GM19238 (cell line): ENCODE measurements at regions not wholly inside any gene's neighbourhood (a gene's known extent, or its start where the extent isn't known, plus 50 kb on each side); places are given as distances from the start of the nearest gene placed in this dataset.
"Not testable (repeated sequence)": the region's sequence is repeated elsewhere in the genome, so short reads cannot be mapped to it uniquely, and the experiment has no call there.

ENCODE experiments used
- DNase-seq: peaks from one replicate; pipeline ENCODE4 v3.0.0; 2011; ENCODE audit warnings: low spot score; ENCODE audit not compliant: insufficient read length

DNA sequence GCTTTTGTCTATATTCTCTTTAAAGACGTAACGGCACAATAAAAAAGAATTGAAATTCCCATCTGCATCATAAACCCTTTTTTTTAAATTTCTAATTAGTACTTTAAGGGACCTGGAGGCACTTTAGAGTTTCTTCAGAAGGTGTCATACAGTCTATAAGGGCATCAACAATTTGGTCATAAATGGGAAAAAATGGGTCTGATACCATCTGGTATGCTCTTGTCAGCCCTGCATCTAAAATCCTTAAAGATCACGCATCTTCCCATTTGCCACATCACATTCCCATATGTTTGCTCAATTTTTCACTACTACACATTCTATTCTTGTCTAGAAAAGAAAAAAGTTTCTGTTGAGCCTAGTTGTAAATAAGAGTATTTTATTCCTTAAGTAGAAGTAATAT is 53.8 kb downstream of the COX7C start:
- DNase-seq: no peak

DNA sequence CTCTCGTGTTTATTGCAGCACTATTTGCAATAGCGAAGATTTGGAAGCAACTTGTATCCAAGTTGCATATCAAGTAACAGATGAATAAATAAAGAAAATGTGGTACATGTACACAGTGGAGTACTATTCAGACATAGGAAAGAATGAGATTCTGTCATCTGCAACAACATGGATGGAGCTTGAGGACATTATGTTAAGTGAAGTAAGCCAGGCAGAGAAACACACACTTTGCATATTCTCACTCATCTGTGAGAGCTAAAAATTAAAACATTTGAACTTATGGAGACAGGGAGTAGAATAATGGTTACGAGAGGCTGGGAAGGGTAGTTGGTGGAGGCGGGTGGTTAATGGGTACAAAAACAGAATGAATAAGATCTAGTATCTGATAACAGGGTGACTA is 56.3 kb downstream of the COX7C start:
- no peak for DNase-seq

DNA sequence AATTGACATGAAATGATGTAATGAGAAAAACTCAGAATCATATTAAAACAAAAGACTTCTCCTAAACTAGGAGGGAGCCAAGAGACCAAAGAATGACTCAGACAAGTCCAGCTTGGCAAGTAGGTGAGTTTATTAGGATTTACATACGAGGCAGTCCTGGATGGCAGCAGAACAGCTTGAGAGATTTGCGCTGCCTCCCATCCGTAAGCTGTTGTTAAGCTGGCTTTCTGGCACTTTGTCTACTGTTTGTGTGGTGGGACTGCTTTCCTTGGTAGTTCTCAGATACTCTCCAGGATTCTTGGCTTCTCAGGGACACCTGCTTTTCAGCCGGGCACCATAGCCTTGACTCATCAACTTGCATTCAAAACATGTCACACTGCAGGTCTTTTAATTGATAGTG is 57.6 kb downstream of the COX7C start:
- no peak for DNase-seq

- DNase-seq: no peak
These were observed 61.8 kb downstream of the COX7C start for GRCh38 chr5:86679529-86679928.

GRCh38 chr5:86679949-86680348 is 62.2 kb downstream of the COX7C start:
- no peak for DNase-seq

GRCh38 chr5:86684222-86684621 is 66.5 kb downstream of the COX7C start:
- DNase-seq: no peak

DNA sequence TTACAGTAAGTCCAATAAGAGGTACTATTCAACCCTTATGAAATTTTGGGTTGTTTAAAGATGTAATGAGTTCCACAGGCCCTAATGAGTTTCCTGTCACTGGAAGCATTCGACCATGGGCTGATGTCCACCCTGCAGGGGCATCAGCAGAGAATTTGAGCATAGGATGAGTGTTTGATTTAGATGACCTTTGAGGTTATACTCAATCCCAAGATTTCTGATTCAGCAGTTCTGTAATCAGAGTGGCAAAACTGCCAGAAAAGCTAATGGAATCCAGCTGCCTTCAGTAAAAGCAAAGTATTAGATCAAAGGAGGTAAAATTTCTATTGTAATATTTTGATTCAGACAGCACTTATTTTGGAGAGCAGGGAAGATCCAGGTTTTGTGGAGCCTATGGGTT is 68.3 kb downstream of the COX7C start:
- DNase-seq: no peak

DNA sequence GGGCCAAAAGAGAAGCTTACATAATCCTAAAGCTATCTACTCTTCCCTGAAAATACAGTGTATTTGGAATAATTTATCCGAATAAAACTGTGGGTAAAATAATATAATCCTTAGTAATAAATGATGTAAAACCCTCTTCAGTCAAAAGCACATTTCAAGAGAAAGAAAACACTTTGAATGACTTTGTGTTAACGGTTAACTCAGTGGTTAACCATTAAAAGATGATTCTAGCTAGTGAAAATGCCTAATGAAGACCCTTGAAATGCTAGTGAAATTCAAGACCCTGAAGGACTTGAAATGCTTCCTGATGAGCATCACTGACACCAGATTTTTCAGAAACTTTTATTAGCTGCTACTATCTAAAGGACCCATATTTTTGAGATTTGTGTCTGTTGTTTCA is 70.7 kb downstream of the COX7C start:
- no peak for DNase-seq

DNA sequence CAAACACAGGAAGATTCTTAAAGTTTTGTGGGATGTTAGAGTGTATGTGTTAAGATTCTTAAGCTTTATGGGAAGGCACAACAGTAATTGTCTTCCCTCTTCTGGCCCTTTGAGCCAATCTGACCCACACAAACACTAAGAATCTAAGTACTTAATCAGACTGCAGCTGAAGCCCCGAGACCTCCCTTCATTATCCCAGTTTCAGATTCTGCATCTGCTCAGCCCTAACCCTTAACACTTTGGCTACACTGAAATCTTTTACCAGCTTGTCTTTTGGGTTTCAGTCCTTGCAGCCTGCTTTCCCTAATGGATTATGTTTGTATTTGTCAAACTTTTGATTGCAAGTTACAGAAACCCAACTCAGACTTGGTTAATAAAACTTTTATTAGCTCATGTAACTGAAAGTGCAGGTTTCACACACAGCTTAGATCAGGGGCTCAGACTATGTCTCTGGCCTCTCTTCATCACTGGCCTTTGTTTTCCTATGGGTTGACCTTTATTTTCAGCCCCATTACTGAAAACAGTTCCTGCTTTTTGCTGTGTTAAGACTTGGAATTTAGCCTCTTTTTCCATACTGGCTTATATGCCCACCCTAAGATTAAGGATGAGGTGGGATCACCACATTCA is 71.5 kb downstream of the COX7C start:
- DNase-seq: no peak

DNA sequence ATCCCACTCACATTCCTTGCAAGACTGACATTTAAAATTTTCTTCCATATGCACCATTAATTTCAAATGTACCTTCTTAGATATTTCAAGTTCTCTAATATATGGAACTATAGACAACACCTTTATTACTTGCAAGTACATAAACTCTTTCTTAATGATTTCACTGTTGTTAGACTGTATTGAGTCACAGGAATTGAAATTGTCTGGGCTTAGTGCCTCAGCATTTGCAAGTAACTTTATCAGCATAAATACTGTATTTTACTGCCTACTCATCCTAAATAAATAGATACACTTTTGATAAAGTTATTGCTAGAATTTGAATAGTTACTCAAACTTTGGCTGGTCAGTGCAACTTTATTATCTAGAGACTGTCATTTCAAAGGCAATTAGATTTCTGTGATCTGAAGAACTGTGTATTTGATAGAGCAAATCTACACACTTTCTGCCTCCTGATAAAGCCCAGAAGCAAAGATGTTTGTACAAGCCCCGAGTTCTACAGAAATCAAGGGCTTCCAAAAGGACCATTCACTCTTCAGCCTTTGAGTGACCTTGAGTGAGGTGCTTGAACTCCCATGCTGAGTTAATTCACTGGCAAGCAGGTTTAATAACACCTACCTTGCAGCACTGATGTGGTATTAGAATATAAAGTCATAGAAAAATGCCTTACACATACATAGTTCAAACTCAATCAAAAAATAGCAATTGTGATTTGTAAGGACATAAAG is 91.6 kb downstream of the COX7C start:
- DNase-seq: no peak

DNA sequence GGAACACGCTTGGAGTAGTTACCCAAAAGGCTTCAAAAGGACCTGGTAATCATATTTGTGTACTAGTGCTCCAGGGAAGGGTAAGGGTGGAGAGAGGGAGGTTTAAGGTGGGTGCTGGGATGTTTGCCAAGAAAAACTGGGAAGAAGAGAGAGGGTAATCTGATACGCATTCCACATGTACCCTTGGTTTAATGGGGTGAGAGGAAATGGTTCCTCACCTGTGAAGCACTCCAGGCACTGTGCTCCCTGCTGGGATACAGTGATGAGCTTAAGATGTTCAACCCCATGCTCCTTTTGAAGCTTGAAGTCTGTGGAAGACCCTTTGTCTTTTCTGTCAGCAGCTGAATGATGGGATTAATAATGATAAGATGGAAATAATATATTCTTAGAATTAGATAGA is 98.4 kb downstream of the COX7C start:
- DNase-seq: no peak

DNA sequence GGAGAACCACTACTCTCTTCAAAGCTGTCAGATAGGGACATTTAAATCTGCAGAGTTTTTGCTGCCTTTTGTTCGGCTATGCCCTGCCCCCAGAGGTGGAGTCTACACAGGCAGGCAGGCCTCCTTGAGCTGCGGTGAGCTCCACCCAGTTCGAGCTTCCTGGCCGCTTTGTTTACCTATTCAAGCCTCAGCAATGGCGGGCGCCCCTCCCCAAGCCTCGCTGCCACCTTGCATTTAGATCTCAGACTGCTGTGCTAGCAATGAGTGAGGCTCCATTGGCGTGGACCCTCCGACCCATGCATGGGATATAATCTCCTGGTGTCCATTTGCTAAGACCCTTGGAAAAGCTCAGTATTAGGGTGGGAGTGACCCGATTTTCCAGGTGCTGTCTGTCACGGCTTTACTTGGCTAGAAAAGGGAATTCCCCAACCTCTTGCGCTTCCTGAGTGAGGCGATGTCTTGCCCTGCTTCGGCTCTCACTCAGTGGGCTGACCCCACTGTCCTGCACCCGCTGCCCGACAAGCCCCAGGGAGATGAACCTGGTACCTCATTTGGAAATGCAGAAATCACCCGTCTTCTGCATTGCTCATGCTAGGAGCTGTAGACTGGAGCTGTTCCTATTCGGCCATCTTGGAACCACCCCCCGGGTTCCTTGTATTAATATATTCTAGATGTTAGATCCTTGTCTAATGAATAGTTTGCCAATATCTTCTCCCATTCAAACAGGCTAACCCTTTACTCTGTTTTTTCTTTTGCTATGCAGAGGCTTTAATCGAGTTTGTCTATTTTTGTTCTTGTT is 113.8 kb downstream of the COX7C start:
- DNase-seq: not testable (repeated sequence)

DNA sequence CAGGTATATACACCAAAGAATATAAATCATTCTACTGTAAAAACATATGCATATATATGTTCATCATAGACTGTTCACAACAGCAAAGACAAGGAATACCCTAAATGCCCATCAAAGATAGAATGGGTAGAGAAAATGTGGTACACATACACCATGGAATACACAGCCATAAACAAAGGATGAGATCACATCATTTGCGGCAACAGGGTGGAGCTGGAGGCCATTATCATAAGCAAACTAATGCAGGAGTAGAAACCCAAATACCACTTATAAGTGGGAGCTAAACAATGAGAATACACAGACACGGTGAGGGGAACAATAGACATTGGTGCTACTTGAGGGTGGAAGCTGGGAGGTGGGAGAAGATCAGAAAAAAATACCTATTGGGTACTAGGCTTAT is 117.6 kb downstream of the COX7C start:
- no peak for DNase-seq

DNA sequence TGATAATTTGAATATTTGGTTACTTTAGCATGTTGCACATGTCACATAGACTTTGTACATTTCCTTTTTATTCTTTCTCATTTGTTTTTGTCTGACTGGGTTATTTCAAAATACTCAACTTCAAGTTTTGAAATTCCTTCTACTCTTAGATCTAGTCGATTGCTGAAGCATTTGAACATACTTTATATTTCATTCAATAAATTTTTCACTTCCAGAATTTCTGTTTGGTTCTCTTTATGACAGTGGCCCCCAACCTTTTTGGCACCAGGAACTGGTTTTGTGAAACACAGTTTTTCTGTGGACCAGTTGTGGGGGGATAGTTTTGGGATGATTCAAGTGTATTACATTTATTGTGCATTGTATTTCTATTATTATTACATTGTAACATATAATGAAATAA is 119.8 kb downstream of the COX7C start:
- no peak for DNase-seq

- DNase-seq: no peak
These were observed 130.9 kb downstream of the COX7C start for GRCh38 chr5:86748538-86749105.

- DNase-seq: no peak
These were observed 132.1 kb downstream of the COX7C start for GRCh38 chr5:86749841-86750240.

DNA sequence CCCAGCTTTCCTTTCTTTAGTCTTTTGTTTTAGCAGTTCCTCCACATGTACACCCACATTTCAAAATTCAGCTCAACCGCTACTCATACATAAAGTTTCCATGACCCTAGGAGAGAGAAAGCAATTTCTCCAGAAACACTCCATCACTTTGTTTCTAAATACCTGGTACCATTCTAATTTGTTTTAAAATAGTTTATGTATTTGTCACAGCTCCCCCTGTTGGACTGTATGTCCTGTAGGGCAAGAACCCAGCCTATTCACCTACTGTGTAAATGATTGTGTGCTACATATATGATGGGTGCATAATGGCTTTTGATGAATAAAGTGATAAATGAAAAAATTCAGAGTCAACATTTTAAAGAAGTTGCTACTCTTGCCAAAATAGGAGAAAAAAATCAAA is 139.1 kb downstream of the COX7C start:
- no peak for DNase-seq

DNA sequence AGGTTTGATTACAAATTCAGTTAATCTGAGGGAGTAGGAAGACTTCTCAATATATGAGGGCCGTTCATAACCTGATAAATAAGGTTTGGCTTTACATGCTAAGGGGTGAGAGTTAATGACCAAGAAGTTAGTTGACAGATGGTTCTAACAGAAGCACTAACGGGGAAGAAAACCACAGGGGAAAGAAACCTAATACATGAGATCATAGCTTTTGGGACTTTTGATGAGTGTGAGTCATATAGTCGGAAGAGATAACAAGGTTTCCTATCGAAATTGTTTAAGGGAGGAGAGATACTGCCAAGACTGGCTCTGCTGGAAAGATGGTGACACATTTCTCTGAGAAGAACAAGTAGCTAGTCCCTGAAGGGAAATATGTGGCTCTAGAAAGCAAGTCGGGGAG is 140.1 kb downstream of the COX7C start:
- DNase-seq: no peak

DNA sequence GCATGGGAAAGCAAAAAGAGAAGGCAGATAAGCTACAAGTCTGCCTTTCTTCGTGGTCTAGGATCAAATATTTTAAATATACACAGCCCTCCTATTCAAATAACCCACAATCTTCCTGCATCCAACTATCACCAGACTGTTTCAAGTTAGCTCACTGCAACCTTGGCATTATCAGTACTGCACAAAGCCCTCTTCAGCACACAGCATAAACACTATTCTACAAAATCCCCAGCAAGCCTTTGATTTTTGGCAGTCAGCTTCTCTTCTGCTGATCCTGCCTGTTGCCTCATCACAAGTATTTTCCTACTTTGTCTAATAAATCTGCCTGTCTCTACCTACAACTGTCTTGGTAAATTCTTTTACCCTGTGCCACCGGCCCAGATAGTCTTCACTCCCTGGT is 142.9 kb downstream of the COX7C start:
- no peak for DNase-seq

DNA sequence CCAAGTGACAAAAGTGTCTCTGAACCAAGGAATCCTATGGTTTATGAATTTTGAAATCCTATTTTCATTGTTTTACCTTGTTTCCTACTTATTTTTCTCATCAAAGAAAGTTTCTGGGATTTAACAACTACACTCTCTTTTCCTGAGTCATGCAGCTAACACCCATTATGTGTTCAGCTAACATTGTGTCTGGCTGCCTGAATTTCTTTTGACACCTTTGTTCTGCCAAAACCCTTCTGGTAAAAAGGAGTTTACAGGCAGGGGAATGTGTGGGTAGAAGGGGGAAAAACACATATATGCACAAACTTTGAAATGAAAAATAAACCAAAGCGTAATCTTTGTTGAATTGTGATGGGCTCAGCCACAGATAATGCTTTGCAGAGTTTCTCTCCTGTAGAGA is 146.2 kb downstream of the COX7C start:
- no peak for DNase-seq

- DNase-seq: no peak
These were observed 148.2 kb downstream of the COX7C start for GRCh38 chr5:86765778-86766502.
